Fibroblast of lung (primary cell): ENCODE measurements at regions not wholly inside any gene's neighbourhood (a gene's known extent, or its start where the extent isn't known, plus 50 kb on each side); places are given as distances from the start of the nearest gene placed in this dataset.

Source experiments
- DNase-seq, 2 donors: peaks; one replicate each; pipeline versions ENCODE4 v3.0.0 to v3.0.0-alpha.2; 2010; ENCODE audit warnings: low read depth in 2 of 2
- H2AFZ ChIP-seq: 2 replicates; pipeline ENCODE4 v1.5.1; 2012; ENCODE audit warnings: low read length, control low read depth, inconsistent platforms
- H3K27ac ChIP-seq: 2 replicates; pipeline ENCODE4 v1.5.1; 2011; ENCODE audit warnings: low read length, control low read depth; ENCODE audit not compliant: insufficient read depth
- H3K27me3 ChIP-seq: 2 replicates; pipeline ENCODE4 v1.5.1; 2011; ENCODE audit warnings: mild to moderate bottlenecking, low read length; ENCODE audit not compliant: control insufficient read depth, insufficient read depth
- H3K36me3 ChIP-seq: 2 replicates; pipeline ENCODE4 v1.5.1; 2011; ENCODE audit warnings: low read length; ENCODE audit not compliant: control insufficient read depth, insufficient read depth
- H3K4me1 ChIP-seq: 2 replicates; pipeline ENCODE4 v1.5.1; 2011; ENCODE audit warnings: low read length; ENCODE audit not compliant: control insufficient read depth, insufficient read depth; ENCODE audit errors: extremely low read depth
- H3K4me2 ChIP-seq: 2 replicates; pipeline ENCODE4 v1.5.1; 2011; ENCODE audit warnings: low read length, control low read depth; ENCODE audit not compliant: insufficient read depth; ENCODE audit errors: extremely low read depth
- H3K4me3 ChIP-seq, 4 experiments: fragments of 200-600 bp in 1 of 4; sonication (generic) in 1 of 4; replicated peaks in 1 of 4; 2 replicates each; pipeline ENCODE4 v1.5.1; 2011 to 2016; ENCODE audit warnings: low read length in 4 of 4, low read depth in 3 of 4, mild to moderate bottlenecking in 3 of 4, control low read depth in 2 of 4, inconsistent platforms in 1 of 4, mixed read lengths in 1 of 4; ENCODE audit not compliant: insufficient read depth in 1 of 4; ENCODE audit errors: control extremely low read depth in 1 of 4
- H3K79me2 ChIP-seq: 2 replicates; pipeline ENCODE4 v1.5.1; 2012; ENCODE audit warnings: mild to moderate bottlenecking, low read length, inconsistent platforms; ENCODE audit not compliant: control insufficient read depth, insufficient read depth
- H3K9ac ChIP-seq: 2 replicates; pipeline ENCODE4 v1.5.1; 2011; ENCODE audit warnings: mild to moderate bottlenecking, low read length, control low read depth; ENCODE audit not compliant: insufficient read depth
- H3K9me3 ChIP-seq: 2 replicates; pipeline ENCODE4 v1.5.1; 2012; ENCODE audit warnings: low read depth, low read length; ENCODE audit not compliant: control insufficient read depth, insufficient read depth
- H4K20me1 ChIP-seq: 2 replicates; pipeline ENCODE4 v1.5.1; 2011; ENCODE audit warnings: low read length; ENCODE audit not compliant: control insufficient read depth, insufficient read depth; ENCODE audit errors: extremely low read depth
- CTCF ChIP-seq, 2 donors: IDR thresholded peaks in 1 of 2; conservative IDR thresholded peaks in 1 of 2; 1 replicate in 1 of 2; 2 replicates in 1 of 2; pipeline ENCODE4 v1.5.1; 2011 to 2012; ENCODE audit warnings: low read length in 2 of 2, control low read depth in 1 of 2, inconsistent platforms in 1 of 2, low read depth in 1 of 2, mild to moderate bottlenecking in 1 of 2
- EZH2 ChIP-seq: IDR thresholded peaks from 2 replicates; pipeline ENCODE4 v1.5.1; 2012; ENCODE audit warnings: low read length, control low read depth, mild to moderate bottlenecking; ENCODE audit errors: missing control alignments

GRCh38 chr5:167460449-167461020 is 830.9 kb upstream of the WWC1 start:
- Histone ChIP-seq H3K4me3 (no peak overlapping the region), H3K27ac (no peak overlapping the region), H3K36me3 (no peaks in the 10 kb centered on the region), H3K4me1 (no peaks in the 10 kb centered on the region), H4K20me1 (no peaks in the 10 kb centered on the region), H3K9me3 (no peaks in the 10 kb centered on the region), H3K79me2 (no peaks in the 10 kb centered on the region), H3K9ac (no peak overlapping the region), H3K27me3 (no peaks in the 10 kb centered on the region), H3K4me2 (no peak overlapping the region), H2AFZ (no peak overlapping the region)
- TF ChIP-seq EZH2 (no peak), CTCF (conservative IDR thresholded peaks at IDR 0.05 in 1 of 2, IDR thresholded peaks at IDR 0.05 in 1 of 2; ENCODE audit: low read depth in 1 of 2, low read length in 2 of 2) (no peak)
- DNase-seq, result no peak

DNA sequence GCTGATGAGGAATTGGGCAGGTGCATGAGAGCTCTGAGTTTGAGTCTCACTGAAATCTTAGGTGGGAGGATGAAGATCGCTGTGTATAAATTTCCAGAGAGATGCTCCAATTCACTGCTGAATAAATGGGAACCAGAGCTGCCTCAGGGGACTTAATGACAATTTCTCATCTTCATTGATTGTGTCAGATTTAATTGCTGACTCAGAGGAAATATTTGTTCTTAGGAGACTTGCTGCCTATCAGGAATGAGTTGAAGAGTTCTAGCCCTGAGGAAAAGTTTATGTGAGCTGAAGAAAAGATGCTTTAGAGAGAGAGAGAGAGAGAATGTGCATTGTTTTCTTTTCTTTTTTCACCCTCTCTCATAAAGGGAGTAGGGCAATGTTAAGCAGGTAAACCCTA is 827.5 kb upstream of the WWC1 start:
- no peaks in the 10 kb centered on the region for H3K4me1 ChIP-seq
- H4K20me1 ChIP-seq, result no peaks in the 10 kb centered on the region
- no peak overlapping the region for H2AFZ ChIP-seq
- no peak for DNase-seq
- H3K4me3 ChIP-seq, result no peak overlapping the region
- H3K4me2 ChIP-seq, result no peak overlapping the region
- no peaks in the 10 kb centered on the region for H3K27me3 ChIP-seq
- no peak overlapping the region for H3K9ac ChIP-seq
- no peaks in the 10 kb centered on the region for H3K9me3 ChIP-seq
- no peak overlapping the region for H3K27ac ChIP-seq
- TF ChIP-seq EZH2 (no peak), CTCF (conservative IDR thresholded peaks at IDR 0.05 in 1 of 2, IDR thresholded peaks at IDR 0.05 in 1 of 2; ENCODE audit: low read depth in 1 of 2, low read length in 2 of 2) (no peak)
- no peaks in the 10 kb centered on the region for H3K36me3 ChIP-seq
- no peaks in the 10 kb centered on the region for H3K79me2 ChIP-seq

GRCh38 chr5:167466992-167467391 is 824.5 kb upstream of the WWC1 start:
- no peak overlapping the region for H3K9ac ChIP-seq
- DNase-seq, result no peak
- no peak overlapping the region for H3K27ac ChIP-seq
- H3K36me3 ChIP-seq, result no peaks in the 10 kb centered on the region
- H4K20me1 ChIP-seq, result no peaks in the 10 kb centered on the region
- H3K4me1 ChIP-seq, result no peaks in the 10 kb centered on the region
- no peaks in the 10 kb centered on the region for H3K79me2 ChIP-seq
- H3K27me3 ChIP-seq, result no peaks in the 10 kb centered on the region
- H2AFZ ChIP-seq, result no peak overlapping the region
- H3K4me3 ChIP-seq, result no peak overlapping the region
- TF ChIP-seq CTCF (conservative IDR thresholded peaks at IDR 0.05 in 1 of 2, IDR thresholded peaks at IDR 0.05 in 1 of 2; ENCODE audit: low read depth in 1 of 2, low read length in 2 of 2) (no peak), EZH2 (no peak)
- H3K9me3 ChIP-seq, result no peaks in the 10 kb centered on the region
- H3K4me2 ChIP-seq, result no peak overlapping the region
